Testis (tissue), 2 donors: ENCODE measurements at regions not wholly inside any gene's neighbourhood (a gene's known extent, or its start where the extent isn't known, plus 50 kb on each side); places are given as distances from the start of the nearest gene placed in this dataset.

Experiments used
- DNase-seq: peaks from one replicate; pipeline ENCODE4 v3.0.0-alpha.2; 2019
- H3K27ac ChIP-seq, 2 donors: fragments of 200-600 bp; sonication (generic); one replicate each; pipeline ENCODE4 v1.5.1; 2019
- H3K27me3 ChIP-seq: fragments of 200-600 bp; sonication (generic); one replicate; pipeline ENCODE4 v1.5.1; 2019
- H3K36me3 ChIP-seq: fragments of 200-600 bp; sonication (generic); one replicate; pipeline ENCODE4 v1.5.1; 2017; ENCODE audit warnings: low read depth; ENCODE audit errors: missing control alignments
- H3K4me1 ChIP-seq: fragments of 200-600 bp; sonication (generic); one replicate; pipeline ENCODE4 v1.5.1; 2019
- H3K4me3 ChIP-seq, 2 donors: fragments of 200-600 bp; sonication (generic); one replicate each; pipeline ENCODE4 v1.5.1; 2017 to 2019
- H3K9me3 ChIP-seq: fragments of 200-600 bp; sonication (generic); one replicate; pipeline ENCODE4 v1.5.1; 2017
- CTCF ChIP-seq, 3 experiments: fragments of 450-650 bp in 2 of 3; fragments of 200-600 bp in 1 of 3; sonication (generic) in 1 of 3; IDR thresholded peaks; one replicate each; pipeline ENCODE4 v1.5.1; 2016 to 2019; ENCODE audit warnings: antibody characterized with exemption in 3 of 3, mild to moderate bottlenecking in 2 of 3, moderate library complexity in 1 of 3
- POLR2A ChIP-seq: fragments of 450-650 bp; IDR thresholded peaks from one replicate; pipeline ENCODE4 v1.6.1; 2017; ENCODE audit warnings: antibody characterized with exemption, mild to moderate bottlenecking, moderate library complexity
- WGBS, 2 donors: methylation state at CpG; one replicate each; pipeline ENCODE4 v1.1.5; 2018; 5-methylcytosine and 5-hydroxymethylcytosine counted together
- intact Hi-C: fragments of 100-400 bp; cut with DNase I; formaldehyde crosslinking; loops from one replicate; pipeline ENCODE4 v1.15.1; 2023; ENCODE audit warnings: low total_unique reads

DNA sequence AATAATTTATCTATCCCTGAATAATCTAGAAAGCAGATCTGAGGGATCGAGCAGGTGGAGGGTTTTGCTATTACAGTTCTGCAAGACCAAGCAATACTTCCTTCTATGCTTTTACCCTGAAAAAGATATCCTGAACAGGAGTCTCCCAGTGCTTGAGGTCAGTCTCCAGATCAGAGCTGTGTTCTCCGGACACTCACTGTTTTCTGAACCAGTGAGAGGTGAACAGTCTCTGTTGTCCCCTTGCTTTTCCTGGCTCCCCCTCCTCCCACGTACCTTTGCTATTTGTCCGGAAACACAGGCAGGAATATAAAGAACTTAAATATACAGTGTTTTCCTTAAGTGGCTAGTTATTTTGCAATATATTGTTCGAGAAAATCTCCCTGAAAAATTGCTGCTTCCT is 116.6 kb downstream of the ATXN3L start:
- no peaks in the 10 kb centered on the region for H3K36me3 ChIP-seq
- TF ChIP-seq POLR2A (no peak), CTCF (IDR thresholded peaks at IDR 0.05) (no peak)
- no peaks in the 10 kb centered on the region for H3K4me1 ChIP-seq
- H3K9me3 ChIP-seq = no peaks in the 10 kb centered on the region
- H3K27me3 ChIP-seq = no peaks in the 10 kb centered on the region
- H3K4me3 ChIP-seq = no peak overlapping the region
- intact Hi-C loops = no loop called here
- no peak overlapping the region for H3K27ac ChIP-seq
- WGBS, 2 donors = 53 to 71% methylated on average over 5 of the region's 5 CpGs
- no peak for DNase-seq

DNA sequence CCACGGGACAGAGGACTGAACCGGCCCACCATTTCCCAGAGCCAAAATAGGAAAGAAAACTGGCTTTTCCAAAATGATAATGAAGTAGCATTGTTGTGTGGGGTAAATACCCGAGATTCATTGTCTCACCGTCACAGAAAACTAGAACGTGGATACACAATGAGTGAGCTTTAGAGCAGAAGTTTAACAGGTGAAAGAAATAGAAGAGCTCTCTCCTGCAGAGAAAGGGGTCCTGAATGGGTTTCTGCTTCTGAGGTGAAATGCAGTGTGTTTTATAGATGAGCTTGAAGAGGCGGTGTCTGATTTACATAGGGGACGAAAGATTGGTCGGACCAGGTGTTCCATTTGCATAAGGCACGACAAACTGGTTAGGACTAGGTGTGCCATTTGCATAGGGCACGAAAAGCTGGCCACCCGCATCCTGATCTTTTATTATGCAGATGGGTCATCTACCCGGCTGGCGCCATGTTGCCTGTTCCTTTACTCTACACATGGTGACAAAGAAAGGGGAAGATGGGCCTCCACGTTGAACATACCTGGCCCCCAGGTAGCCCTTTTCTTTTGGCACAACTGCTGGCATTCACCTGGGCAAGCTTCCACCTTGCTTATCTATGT is 118.1 kb downstream of the ATXN3L start:
- DNase-seq = no peak
- no peak overlapping the region for H3K4me3 ChIP-seq
- H3K36me3 ChIP-seq = no peaks in the 10 kb centered on the region
- no peaks in the 10 kb centered on the region for H3K27me3 ChIP-seq
- intact Hi-C loops = no loop called here
- 66 to 75% methylated on average over 14 of the region's 14 CpGs for WGBS, 2 donors
- no peak overlapping the region for H3K27ac ChIP-seq
- TF ChIP-seq POLR2A = no peak
- no peak for TF ChIP-seq CTCF (IDR thresholded peaks at IDR 0.05)
- H3K4me1 ChIP-seq = no peaks in the 10 kb centered on the region
- no peaks in the 10 kb centered on the region for H3K9me3 ChIP-seq

DNA sequence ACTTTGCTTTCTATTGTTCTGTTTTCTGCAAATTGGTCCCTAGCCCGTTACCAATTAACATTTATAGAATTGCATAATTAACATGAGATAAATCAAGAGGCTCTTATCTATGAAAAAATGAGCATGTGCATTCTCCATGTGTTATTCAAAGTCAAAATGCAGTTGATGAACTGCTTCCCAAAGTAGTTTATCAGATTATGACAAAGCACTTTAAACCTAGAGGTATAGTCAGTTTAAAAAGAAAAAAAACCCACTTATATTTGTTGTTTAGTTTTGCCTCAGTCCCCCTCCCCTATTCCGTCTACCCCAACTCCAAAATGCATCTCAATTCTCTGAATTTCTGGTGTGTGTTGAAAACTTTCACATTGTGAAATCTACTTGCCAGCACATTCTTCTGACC is 119.5 kb downstream of the ATXN3L start:
- intact Hi-C loops = no loop called here
- H3K4me1 ChIP-seq = no peaks in the 10 kb centered on the region
- H3K9me3 ChIP-seq = no peaks in the 10 kb centered on the region
- WGBS, 2 donors = 73 to 96% methylated on average over 2 of the region's 2 CpGs
- no peak overlapping the region for H3K4me3 ChIP-seq
- H3K27me3 ChIP-seq = no peaks in the 10 kb centered on the region
- no peak overlapping the region for H3K27ac ChIP-seq
- no peak for TF ChIP-seq POLR2A
- no peak for TF ChIP-seq CTCF (IDR thresholded peaks at IDR 0.05)
- no peaks in the 10 kb centered on the region for H3K36me3 ChIP-seq
- no peak for DNase-seq

DNA sequence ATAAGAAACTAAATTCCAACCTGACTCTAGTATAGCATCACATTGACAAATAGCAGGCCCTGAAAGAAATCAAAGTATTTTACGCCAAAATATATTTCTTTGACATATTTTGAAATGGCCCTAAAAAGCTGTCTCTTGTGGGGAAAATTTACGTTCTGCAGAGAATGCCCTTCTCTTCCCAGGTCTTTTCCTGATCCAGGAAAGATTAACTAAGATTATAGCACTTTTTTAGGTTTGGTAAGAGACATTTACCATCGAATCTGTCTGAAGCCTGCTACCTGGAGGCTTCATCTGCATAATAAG is 121.1 kb downstream of the ATXN3L start:
- no peaks in the 10 kb centered on the region for H3K36me3 ChIP-seq
- H3K4me1 ChIP-seq = no peaks in the 10 kb centered on the region
- no peak for DNase-seq
- no peaks in the 10 kb centered on the region for H3K9me3 ChIP-seq
- H3K4me3 ChIP-seq = no peak overlapping the region
- WGBS, 2 donors = 83 to 87% methylated on average over 3 of the region's 3 CpGs
- TF ChIP-seq CTCF (IDR thresholded peaks at IDR 0.05) (no peak), POLR2A (no peak)
- intact Hi-C loops = no loop called here
- no peak overlapping the region for H3K27ac ChIP-seq
- no peaks in the 10 kb centered on the region for H3K27me3 ChIP-seq

- intact Hi-C loops = no loop called here
- Histone ChIP-seq H3K4me1 (no peaks in the 10 kb centered on the region), H3K27ac (no peak overlapping the region), H3K4me3 (no peak overlapping the region), H3K36me3 (no peaks in the 10 kb centered on the region), H3K9me3 (no peaks in the 10 kb centered on the region), H3K27me3 (no peaks in the 10 kb centered on the region)
- WGBS, 2 donors = 90 to 95% methylated on average over 4 of the region's 4 CpGs
- no peak for DNase-seq
- TF ChIP-seq CTCF (IDR thresholded peaks at IDR 0.05) = no peak
- TF ChIP-seq POLR2A = no peak
Observed at GRCh38 chrX:13198056-13198761, 121.6 kb downstream of the ATXN3L start.
